ENCODE measurements at regions not wholly inside any gene's neighbourhood (a gene's known extent, or its start where the extent isn't known, plus 50 kb on each side); places are given as distances from the start of the nearest gene placed in this dataset.

DNA sequence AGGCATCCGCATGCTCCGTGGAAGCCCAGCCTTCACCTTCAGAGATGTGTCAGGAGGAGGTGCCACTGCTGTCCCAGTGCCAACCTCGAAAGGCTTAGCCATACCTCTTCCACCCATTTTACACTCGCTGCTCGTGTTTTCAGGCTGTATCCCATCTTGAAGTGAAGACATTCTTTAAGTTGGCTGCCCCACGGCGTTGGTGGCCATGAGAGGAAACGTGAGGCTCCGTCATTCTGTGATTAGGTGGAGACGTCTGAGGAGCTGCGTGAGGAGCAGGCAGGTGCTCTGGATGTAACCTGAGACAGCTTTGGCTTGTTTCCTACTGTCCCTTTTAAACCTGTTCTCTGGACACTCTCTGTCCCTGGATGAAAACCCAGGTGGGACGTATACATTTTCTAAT, 159.9 kb upstream of the RNF32 start:
- Histone ChIP-seq H3K27me3 (ENCODE audit: control insufficient read depth in 1 of 2, insufficient read depth in 2 of 2, low read length in 2 of 2) (no peaks in the 10 kb centered on the region), H3K27ac (ENCODE audit: extremely low read length, insufficient read depth, low read length) (no peak overlapping the region), H3K4me2 (ENCODE audit: low read depth, low read length) (no peak overlapping the region), H3K4me3 (replicated peaks in 1 of 3; ENCODE audit: insufficient read depth in 1 of 3, low read depth in 2 of 3, low read length in 3 of 3) (no peak overlapping the region), H3K36me3 (replicated peaks in 1 of 2; ENCODE audit: control insufficient read depth in 1 of 2, insufficient read depth in 2 of 2, low read length in 2 of 2) (no peaks in the 10 kb centered on the region), H2AFZ (ENCODE audit: low read length) (no peak overlapping the region), H3K9me3 (ENCODE audit: low read length) (no peaks in the 10 kb centered on the region), H3K9ac (ENCODE audit: insufficient read depth, low read depth, low read length) (no peak overlapping the region), H3K4me1 (ENCODE audit: insufficient read depth, low read length) (peaks cover 6% of the 10 kb centered on the region), H4K20me1 (ENCODE audit: insufficient read depth, low read length) (no peaks in the 10 kb centered on the region), H3K79me2 (ENCODE audit: insufficient read depth, low read length) (no peaks in the 10 kb centered on the region)
- FAIRE-seq = no peak
- in situ Hi-C loops (cut with HindIII; ENCODE audit: extremely low pct_ligation_motif_present, low pct_unique_long_range_greater_than_20kb) (no loop called here), intact Hi-C loops (cut with micrococcal nuclease; ENCODE audit: unreplicated experiment) (no loop called here)
- WGBS (ENCODE audit: low lambda C conversion rate) = 90% methylated on average over 12 of the region's 12 CpGs
- no peak for ATAC-seq
- ChIA-PET CTCF (ENCODE audit: low intra/inter-chr PET ratio, low total read pairs) (no interaction called here), POLR2A (no interaction called here)
- DNase-seq (ENCODE audit: low spot score) = no peak
- no peak for TF ChIP-seq ZNF563 (CRISPR knock-in tag; IDR thresholded peaks at IDR 0.05)
- TF ChIP-seq MED13 (CRISPR knock-in tag; IDR thresholded peaks at IDR 0.05) = no peak
- TF ChIP-seq ZNF720 (CRISPR knock-in tag; IDR thresholded peaks at IDR 0.05) = no peak
- no peak for TF ChIP-seq MLX (CRISPR knock-in tag; IDR thresholded peaks at IDR 0.05)
- TF ChIP-seq LCORL (IDR thresholded peaks at IDR 0.05) = no peak
- TF ChIP-seq LCORL (CRISPR knock-in tag; IDR thresholded peaks at IDR 0.05) = no peak
- no TSS peak for BruUV-seq (replicated peaks)

DNA sequence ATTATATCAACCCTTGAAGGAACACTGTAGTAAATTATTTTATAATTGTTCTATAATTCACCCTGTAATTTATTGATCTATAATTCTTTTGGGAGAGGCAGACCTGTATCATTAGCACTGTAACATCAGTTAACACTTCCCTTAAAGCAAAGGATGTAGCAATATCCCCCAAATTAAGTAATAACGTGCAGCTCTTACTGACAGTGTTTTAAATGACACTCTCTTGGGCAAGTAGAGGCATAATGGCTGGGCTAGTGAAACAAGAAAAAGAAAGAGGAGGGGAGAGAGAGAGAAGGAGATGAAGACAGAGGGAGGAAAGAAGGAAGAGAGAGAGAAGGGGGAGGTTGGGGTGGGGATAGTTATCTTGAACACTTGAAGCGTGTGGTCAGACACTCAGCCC, 161.0 kb upstream of the RNF32 start:
- intact Hi-C loops (cut with micrococcal nuclease; ENCODE audit: unreplicated experiment) = no loop called here
- Histone ChIP-seq H4K20me1 (ENCODE audit: insufficient read depth, low read length) (no peaks in the 10 kb centered on the region), H3K9me3 (ENCODE audit: low read length) (no peaks in the 10 kb centered on the region), H2AFZ (ENCODE audit: low read length) (no peak overlapping the region), H3K4me3 (replicated peaks in 1 of 3; ENCODE audit: insufficient read depth in 1 of 3, low read depth in 2 of 3, low read length in 3 of 3) (no peak overlapping the region), H3K9ac (ENCODE audit: insufficient read depth, low read depth, low read length) (no peak overlapping the region), H3K4me2 (ENCODE audit: low read depth, low read length) (no peak overlapping the region), H3K27ac (ENCODE audit: extremely low read length, insufficient read depth, low read length) (no peak overlapping the region), H3K79me2 (ENCODE audit: insufficient read depth, low read length) (no peaks in the 10 kb centered on the region), H3K27me3 (ENCODE audit: control insufficient read depth in 1 of 2, insufficient read depth in 2 of 2, low read length in 2 of 2) (no peaks in the 10 kb centered on the region), H3K36me3 (replicated peaks in 1 of 2; ENCODE audit: control insufficient read depth in 1 of 2, insufficient read depth in 2 of 2, low read length in 2 of 2) (no peaks in the 10 kb centered on the region), H3K4me1 (ENCODE audit: insufficient read depth, low read length) (peaks cover 17% of the 10 kb centered on the region)
- FAIRE-seq = no peak
- TF ChIP-seq, protein P1, sequence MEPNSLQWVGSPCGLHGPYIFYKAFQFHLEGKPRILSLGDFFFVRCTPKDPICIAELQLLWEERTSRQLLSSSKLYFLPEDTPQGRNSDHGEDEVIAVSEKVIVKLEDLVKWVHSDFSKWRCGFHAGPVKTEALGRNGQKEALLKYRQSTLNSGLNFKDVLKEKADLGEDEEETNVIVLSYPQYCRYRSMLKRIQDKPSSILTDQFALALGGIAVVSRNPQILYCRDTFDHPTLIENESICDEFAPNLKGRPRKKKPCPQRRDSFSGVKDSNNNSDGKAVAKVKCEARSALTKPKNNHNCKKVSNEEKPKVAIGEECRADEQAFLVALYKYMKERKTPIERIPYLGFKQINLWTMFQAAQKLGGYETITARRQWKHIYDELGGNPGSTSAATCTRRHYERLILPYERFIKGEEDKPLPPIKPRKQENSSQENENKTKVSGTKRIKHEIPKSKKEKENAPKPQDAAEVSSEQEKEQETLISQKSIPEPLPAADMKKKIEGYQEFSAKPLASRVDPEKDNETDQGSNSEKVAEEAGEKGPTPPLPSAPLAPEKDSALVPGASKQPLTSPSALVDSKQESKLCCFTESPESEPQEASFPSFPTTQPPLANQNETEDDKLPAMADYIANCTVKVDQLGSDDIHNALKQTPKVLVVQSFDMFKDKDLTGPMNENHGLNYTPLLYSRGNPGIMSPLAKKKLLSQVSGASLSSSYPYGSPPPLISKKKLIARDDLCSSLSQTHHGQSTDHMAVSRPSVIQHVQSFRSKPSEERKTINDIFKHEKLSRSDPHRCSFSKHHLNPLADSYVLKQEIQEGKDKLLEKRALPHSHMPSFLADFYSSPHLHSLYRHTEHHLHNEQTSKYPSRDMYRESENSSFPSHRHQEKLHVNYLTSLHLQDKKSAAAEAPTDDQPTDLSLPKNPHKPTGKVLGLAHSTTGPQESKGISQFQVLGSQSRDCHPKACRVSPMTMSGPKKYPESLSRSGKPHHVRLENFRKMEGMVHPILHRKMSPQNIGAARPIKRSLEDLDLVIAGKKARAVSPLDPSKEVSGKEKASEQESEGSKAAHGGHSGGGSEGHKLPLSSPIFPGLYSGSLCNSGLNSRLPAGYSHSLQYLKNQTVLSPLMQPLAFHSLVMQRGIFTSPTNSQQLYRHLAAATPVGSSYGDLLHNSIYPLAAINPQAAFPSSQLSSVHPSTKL (CRISPR knock-in tag; IDR thresholded peaks at IDR 0.05) = no peak
- TF ChIP-seq ZNF605 (CRISPR knock-in tag; IDR thresholded peaks at IDR 0.05) = no peak
- no peak for TF ChIP-seq FLYWCH1 (CRISPR knock-in tag; IDR thresholded peaks at IDR 0.05)
- no peak for TF ChIP-seq KLF16 (CRISPR knock-in tag; IDR thresholded peaks at IDR 0.05)
- TF ChIP-seq ZC3H4 (CRISPR knock-in tag; IDR thresholded peaks at IDR 0.05; ENCODE audit: borderline replicate concordance) = no peak
- TF ChIP-seq CENPBD1 (CRISPR knock-in tag; IDR thresholded peaks at IDR 0.05; ENCODE audit: borderline replicate concordance, low read depth) = no peak
- no peak for TF ChIP-seq ZNF713 (CRISPR knock-in tag; IDR thresholded peaks at IDR 0.05)
- TF ChIP-seq ZMYM4 (CRISPR knock-in tag; IDR thresholded peaks at IDR 0.05) = no peak
- TF ChIP-seq STAG1 (CRISPR knock-in tag; IDR thresholded peaks at IDR 0.05) = no peak
- no peak for TF ChIP-seq PAWR (CRISPR knock-in tag; IDR thresholded peaks at IDR 0.05; ENCODE audit: borderline replicate concordance)
- in situ Hi-C loops (cut with HindIII; ENCODE audit: extremely low pct_ligation_motif_present, low pct_unique_long_range_greater_than_20kb) = no loop called here
- no TSS peak for BruUV-seq (replicated peaks)
- WGBS (ENCODE audit: low lambda C conversion rate) = 79% methylated on average over 2 of the region's 2 CpGs
- ATAC-seq = no peak
- ChIA-PET CTCF (ENCODE audit: low intra/inter-chr PET ratio, low total read pairs) (no interaction called here), POLR2A (no interaction called here)
- no peak for DNase-seq (ENCODE audit: low spot score)

All from HepG2 (cell line).